Cardiac muscle cell (in vitro differentiated cells and primary cell): ENCODE measurements at regions not wholly inside any gene's neighbourhood (a gene's known extent, or its start where the extent isn't known, plus 50 kb on each side); places are given as distances from the start of the nearest gene placed in this dataset.
A peak's percentile ranks its signal among the peaks of the same experiment; 100 is the strongest.

Experiments used
- DNase-seq, 2 donors: peaks; one replicate each; pipeline versions ENCODE4 v3.0.0 to v3.0.0-alpha.2; 2010 to 2017; ENCODE audit warnings: low read depth in 1 of 2, low spot score in 1 of 2
- H3K27ac ChIP-seq: fragments of 200-600 bp; sonication (generic); 2 replicates; pipeline ENCODE4 v1.5.1; 2016
- H3K27me3 ChIP-seq: fragments of 200-600 bp; sonication (generic); 2 replicates; pipeline ENCODE4 v1.6.0; 2016; ENCODE audit warnings: control low read depth
- H3K36me3 ChIP-seq: fragments of 200-600 bp; sonication (generic); 2 replicates; pipeline ENCODE4 v1.5.1; 2016; ENCODE audit warnings: control low read depth
- H3K4me1 ChIP-seq: fragments of 200-600 bp; sonication (generic); 2 replicates; pipeline ENCODE4 v1.8.1; 2017; ENCODE audit warnings: low read depth, mild to moderate bottlenecking, mixed run types
- H3K4me3 ChIP-seq: fragments of 200-600 bp; sonication (generic); 2 replicates; pipeline ENCODE4 v1.5.1; 2016; ENCODE audit warnings: mild to moderate bottlenecking
- H3K9me3 ChIP-seq: fragments of 200-600 bp; sonication (generic); 2 replicates; pipeline ENCODE4 v1.5.1; 2017; ENCODE audit warnings: low read depth, mild to moderate bottlenecking, control low read depth
- CTCF ChIP-seq: IDR thresholded peaks from 2 replicates; pipeline ENCODE4 v1.5.1; 2012; ENCODE audit warnings: low read depth, mild to moderate bottlenecking, low read length

- no peak for DNase-seq
- H3K27me3 ChIP-seq = no peaks in the 10 kb centered on the region
These were observed 133.8 kb upstream of the PRSS1 start for GRCh38 chr7:142615508-142615907.

GRCh38 chr7:142614116-142614515, 135.2 kb upstream of the PRSS1 start:
- Histone ChIP-seq H3K4me3 (no peak overlapping the region), H3K4me1 (no peaks in the 10 kb centered on the region), H3K27me3 (no peaks in the 10 kb centered on the region), H3K27ac (no peak overlapping the region), H3K36me3 (no peaks in the 10 kb centered on the region), H3K9me3 (no peaks in the 10 kb centered on the region)
- no peak for TF ChIP-seq CTCF
- no peak for DNase-seq

More at GRCh38 chr7:142615508-142615907, 133.8 kb upstream of the PRSS1 start:
- no peak overlapping the region for H3K4me3 ChIP-seq
- no peaks in the 10 kb centered on the region for H3K4me1 ChIP-seq
- H3K36me3 ChIP-seq = no peaks in the 10 kb centered on the region
- H3K27ac ChIP-seq = no peak overlapping the region
- H3K9me3 ChIP-seq = no peaks in the 10 kb centered on the region
- no peak for TF ChIP-seq CTCF

- no peak for TF ChIP-seq CTCF
- Histone ChIP-seq H3K27me3 (no peaks in the 10 kb centered on the region), H3K9me3 (no peaks in the 10 kb centered on the region), H3K4me1 (no peaks in the 10 kb centered on the region), H3K27ac (no peak overlapping the region), H3K4me3 (no peak overlapping the region), H3K36me3 (no peaks in the 10 kb centered on the region)
- peak in 1 of 2 donors; percentile 53 for DNase-seq
These were observed 136.9 kb upstream of the PRSS1 start for GRCh38 chr7:142612237-142612881.

- H3K4me1 ChIP-seq = no peaks in the 10 kb centered on the region
- peak in 1 of 2 donors; percentile 32 for DNase-seq
- no peak overlapping the region for H3K4me3 ChIP-seq
- no peak overlapping the region for H3K27ac ChIP-seq
- no peaks in the 10 kb centered on the region for H3K27me3 ChIP-seq
- H3K9me3 ChIP-seq = no peaks in the 10 kb centered on the region
- no peak for TF ChIP-seq CTCF
- no peaks in the 10 kb centered on the region for H3K36me3 ChIP-seq
These were observed 137.6 kb upstream of the PRSS1 start for GRCh38 chr7:142611566-142612236.

GRCh38 chr7:142608630-142609428, 140.4 kb upstream of the PRSS1 start:
- no peak for TF ChIP-seq CTCF
- no peak for DNase-seq
- Histone ChIP-seq H3K27me3 (no peaks in the 10 kb centered on the region), H3K36me3 (no peaks in the 10 kb centered on the region), H3K9me3 (no peaks in the 10 kb centered on the region), H3K4me3 (no peak overlapping the region), H3K27ac (no peak overlapping the region), H3K4me1 (no peaks in the 10 kb centered on the region)
